ENCODE measurements at regions not wholly inside any gene's neighbourhood (a gene's known extent, or its start where the extent isn't known, plus 50 kb on each side); places are given as distances from the start of the nearest gene placed in this dataset.

DNA sequence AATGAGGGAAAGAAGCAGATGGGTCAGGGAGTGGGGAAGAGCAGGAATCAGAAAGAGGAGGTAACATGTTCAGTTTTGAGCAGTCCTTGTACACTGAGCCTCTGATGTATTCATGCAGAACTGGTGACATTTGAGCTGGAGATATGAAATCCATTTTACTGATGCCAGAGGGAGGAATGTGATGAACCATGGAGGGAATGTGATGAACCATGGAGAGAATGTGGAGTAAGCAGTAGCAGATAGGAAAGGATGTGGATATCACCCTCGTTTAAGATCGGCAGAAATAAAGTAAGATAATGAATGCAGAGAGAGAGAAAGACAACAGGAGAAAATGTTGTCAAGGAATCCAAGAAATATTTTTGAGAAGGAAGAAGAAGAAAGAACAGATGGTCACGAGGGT is 231.6 kb downstream of the TBXT start:
- Histone ChIP-seq H3K9me3 (ENCODE audit: control insufficient read depth, insufficient read depth, low read depth, low read length) (no peaks in the 10 kb centered on the region), H3K36me3 (ENCODE audit: control insufficient read depth, insufficient read depth, low read length) (no peaks in the 10 kb centered on the region), H3K4me1 (ENCODE audit: control insufficient read depth, insufficient read depth, low read length) (no peaks in the 10 kb centered on the region), H3K4me3 (ENCODE audit: low read depth, low read length) (no peak overlapping the region), H3K27me3 (ENCODE audit: control insufficient read depth, insufficient read depth, low read length) (peaks cover 9% of the 10 kb centered on the region), H3K9ac (ENCODE audit: low read length) (no peak overlapping the region), H3K27ac (ENCODE audit: low read depth, low read length) (no peak overlapping the region)

DNA sequence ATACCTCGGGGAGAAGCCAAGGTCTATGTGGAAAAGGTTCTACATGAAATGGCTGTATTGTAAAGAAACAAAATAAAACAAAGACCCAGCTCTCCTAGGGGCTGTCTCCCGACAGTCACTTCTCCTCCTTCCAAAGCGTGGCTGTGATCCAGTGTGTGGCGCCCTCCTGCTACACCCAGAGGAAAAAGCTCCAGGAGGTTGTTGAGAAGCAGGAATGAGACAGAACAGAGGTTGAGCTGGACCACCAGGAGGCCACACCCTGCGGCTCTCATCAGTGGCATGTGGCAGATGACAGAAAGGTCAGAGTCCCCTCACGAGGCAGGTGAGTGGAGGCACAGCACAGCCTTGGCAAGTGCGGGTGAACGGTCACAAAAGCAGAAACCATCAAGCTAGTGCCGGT is 236.0 kb downstream of the TBXT start:
- H3K4me3 ChIP-seq (ENCODE audit: low read depth, low read length), result no peak overlapping the region

DNA sequence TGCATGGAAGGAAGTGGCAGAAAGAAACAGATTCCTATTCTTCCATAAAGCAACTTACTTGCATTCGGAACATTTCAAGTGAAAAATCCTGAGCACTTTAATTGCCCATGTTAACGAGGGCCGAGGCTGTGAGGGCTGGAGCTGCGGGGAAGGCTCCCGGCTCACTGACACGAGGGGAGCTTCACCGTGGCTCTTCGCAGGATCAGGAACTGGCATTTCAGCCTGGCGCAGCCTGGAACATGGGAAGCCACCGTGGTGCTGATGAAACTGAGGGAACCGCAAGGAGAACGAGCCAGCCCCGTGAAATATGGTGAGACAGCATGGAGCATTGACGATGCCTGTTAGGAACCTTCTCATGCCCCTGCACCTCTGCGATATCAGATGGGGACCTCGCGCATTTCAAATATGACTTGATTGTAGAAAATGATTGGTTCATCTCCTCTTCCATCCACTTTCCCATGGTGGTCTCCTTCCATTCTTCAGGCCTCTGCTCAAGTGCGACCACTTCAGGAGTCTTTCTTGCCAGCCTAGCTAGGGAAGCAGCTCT is 236.9 kb downstream of the TBXT start:
- Histone ChIP-seq H3K9ac (ENCODE audit: low read length) (no peak overlapping the region), H3K4me1 (ENCODE audit: control insufficient read depth, insufficient read depth, low read length) (0 out of 2 replicates have a peak, but pooled peaks cover 4% of the 10 kb centered on the region), H3K27me3 (ENCODE audit: control insufficient read depth, insufficient read depth, low read length) (peaks cover 9% of the 10 kb centered on the region), H3K36me3 (ENCODE audit: control insufficient read depth, insufficient read depth, low read length) (no peaks in the 10 kb centered on the region), H3K9me3 (ENCODE audit: control insufficient read depth, insufficient read depth, low read depth, low read length) (no peaks in the 10 kb centered on the region), H3K4me3 (ENCODE audit: low read depth, low read length) (no peak overlapping the region), H3K27ac (ENCODE audit: low read depth, low read length) (no peak overlapping the region)

More for the DNA sequence above, 236.0 kb downstream of the TBXT start:
- H3K36me3 ChIP-seq (ENCODE audit: control insufficient read depth, insufficient read depth, low read length), result no peaks in the 10 kb centered on the region
- no peak overlapping the region for H3K9ac ChIP-seq (ENCODE audit: low read length)
- 0 out of 2 replicates have a peak, but pooled peaks cover under 1% of the 10 kb centered on the region for H3K4me1 ChIP-seq (ENCODE audit: control insufficient read depth, insufficient read depth, low read length)
- no peak overlapping the region for H3K27ac ChIP-seq (ENCODE audit: low read depth, low read length)
- H3K27me3 ChIP-seq (ENCODE audit: control insufficient read depth, insufficient read depth, low read length), result peaks cover 9% of the 10 kb centered on the region
- H3K9me3 ChIP-seq (ENCODE audit: control insufficient read depth, insufficient read depth, low read depth, low read length), result no peaks in the 10 kb centered on the region

DNA sequence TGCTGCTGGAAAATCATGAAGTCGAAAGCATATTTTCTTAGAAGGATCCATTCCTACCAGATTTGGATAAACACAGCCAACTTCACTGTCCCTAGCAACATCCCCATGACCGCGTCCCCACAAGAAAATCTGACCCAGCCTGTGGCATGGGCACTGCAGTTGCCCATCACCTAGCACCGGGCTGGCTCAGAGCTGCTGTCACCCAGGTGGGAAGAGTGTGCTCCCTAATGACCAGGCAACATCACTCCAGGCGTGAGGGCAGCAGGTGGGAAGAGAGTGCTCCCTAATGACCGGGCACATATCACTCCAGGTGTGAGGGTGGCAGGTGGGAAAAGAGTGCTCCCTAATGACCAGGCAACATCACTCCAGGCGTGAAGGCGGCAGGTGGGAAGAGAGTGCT is 238.0 kb downstream of the TBXT start:
- no peaks in the 10 kb centered on the region for H3K36me3 ChIP-seq (ENCODE audit: control insufficient read depth, insufficient read depth, low read length)

DNA sequence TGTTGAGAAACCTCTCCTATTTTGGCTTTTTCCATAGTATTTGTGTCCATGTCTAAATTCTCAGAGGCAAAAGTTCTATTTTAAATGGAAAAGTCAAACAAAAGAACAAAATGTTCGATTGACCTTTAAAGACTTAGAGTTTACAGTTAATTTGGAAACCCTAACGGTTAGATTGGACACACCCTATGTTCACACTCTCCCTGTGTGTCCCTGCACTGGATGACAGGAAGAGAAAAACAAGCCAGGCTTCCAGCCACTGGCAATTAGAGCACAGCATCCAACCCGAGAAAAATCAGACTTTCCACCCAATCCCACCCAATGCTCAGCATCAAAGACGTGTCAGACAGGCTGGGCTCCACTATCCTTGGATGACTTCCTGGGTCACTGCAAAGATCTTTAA is 241.3 kb downstream of the TBXT start:
- no peak overlapping the region for H3K4me3 ChIP-seq (ENCODE audit: low read depth, low read length)
- no peaks in the 10 kb centered on the region for H3K36me3 ChIP-seq (ENCODE audit: control insufficient read depth, insufficient read depth, low read length)
- H3K27me3 ChIP-seq (ENCODE audit: control insufficient read depth, insufficient read depth, low read length), result no peaks in the 10 kb centered on the region; the same call in 1 of the 2 replicates
- 0 out of 2 replicates have a peak, but pooled peaks cover 4% of the 10 kb centered on the region for H3K4me1 ChIP-seq (ENCODE audit: control insufficient read depth, insufficient read depth, low read length)
- H3K9me3 ChIP-seq (ENCODE audit: control insufficient read depth, insufficient read depth, low read depth, low read length), result no peaks in the 10 kb centered on the region
- no peak overlapping the region for H3K9ac ChIP-seq (ENCODE audit: low read length)
- H3K27ac ChIP-seq (ENCODE audit: low read depth, low read length), result no peak overlapping the region

More for the DNA sequence above, 238.0 kb downstream of the TBXT start:
- 0 out of 2 replicates have a peak, but pooled peaks cover 4% of the 10 kb centered on the region for H3K4me1 ChIP-seq (ENCODE audit: control insufficient read depth, insufficient read depth, low read length)
- H3K9me3 ChIP-seq (ENCODE audit: control insufficient read depth, insufficient read depth, low read depth, low read length), result no peaks in the 10 kb centered on the region
- no peak overlapping the region for H3K9ac ChIP-seq (ENCODE audit: low read length)
- no peak overlapping the region for H3K27ac ChIP-seq (ENCODE audit: low read depth, low read length)
- peaks cover 3% of the 10 kb centered on the region; the same call in 1 of the 2 replicates for H3K27me3 ChIP-seq (ENCODE audit: control insufficient read depth, insufficient read depth, low read length)
- H3K4me3 ChIP-seq (ENCODE audit: low read depth, low read length), result no peak overlapping the region

GRCh38 chr6:165925474-165926156 is 242.0 kb downstream of the TBXT start:
- no peak overlapping the region for H3K9ac ChIP-seq (ENCODE audit: low read length)
- no peaks in the 10 kb centered on the region for H3K36me3 ChIP-seq (ENCODE audit: control insufficient read depth, insufficient read depth, low read length)
- H3K9me3 ChIP-seq (ENCODE audit: control insufficient read depth, insufficient read depth, low read depth, low read length), result no peaks in the 10 kb centered on the region
- H3K4me3 ChIP-seq (ENCODE audit: low read depth, low read length), result no peak overlapping the region
- 0 out of 2 replicates have a peak, but pooled peaks cover 4% of the 10 kb centered on the region for H3K4me1 ChIP-seq (ENCODE audit: control insufficient read depth, insufficient read depth, low read length)
- H3K27ac ChIP-seq (ENCODE audit: low read depth, low read length), result no peak overlapping the region
- H3K27me3 ChIP-seq (ENCODE audit: control insufficient read depth, insufficient read depth, low read length), result no peaks in the 10 kb centered on the region; the same call in 1 of the 2 replicates

DNA sequence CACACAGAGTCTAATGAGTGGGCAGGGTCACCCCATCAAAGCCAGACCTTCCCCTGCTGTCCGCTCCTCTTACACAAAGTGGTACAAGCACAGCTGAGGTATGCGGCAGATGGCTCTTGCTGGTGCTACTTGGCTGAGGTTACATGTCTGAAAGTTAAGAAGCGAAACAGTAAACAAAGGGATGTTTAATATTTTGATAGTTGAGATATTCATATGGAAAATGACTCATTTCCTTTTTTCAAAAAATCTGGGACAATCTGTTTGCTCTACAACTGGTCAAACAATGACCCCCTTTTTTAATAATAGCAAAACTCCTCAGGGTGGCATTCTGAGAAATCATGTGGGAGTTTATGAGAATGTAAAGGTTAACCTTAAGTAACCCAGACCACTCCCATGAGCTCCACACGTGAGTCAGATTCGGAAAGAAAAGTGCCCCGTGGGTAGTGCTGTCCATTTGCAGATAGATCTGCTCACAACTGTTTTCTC is 245.3 kb downstream of the TBXT start:
- H3K27ac ChIP-seq (ENCODE audit: low read depth, low read length), result no peak overlapping the region
- no peaks in the 10 kb centered on the region for H3K27me3 ChIP-seq (ENCODE audit: control insufficient read depth, insufficient read depth, low read length)
- 0 out of 2 replicates have a peak, but pooled peaks cover 4% of the 10 kb centered on the region for H3K4me1 ChIP-seq (ENCODE audit: control insufficient read depth, insufficient read depth, low read length)
- no peak overlapping the region for H3K4me3 ChIP-seq (ENCODE audit: low read depth, low read length)
- no peaks in the 10 kb centered on the region for H3K9me3 ChIP-seq (ENCODE audit: control insufficient read depth, insufficient read depth, low read depth, low read length)
- H3K9ac ChIP-seq (ENCODE audit: low read length), result no peak overlapping the region
- no peaks in the 10 kb centered on the region for H3K36me3 ChIP-seq (ENCODE audit: control insufficient read depth, insufficient read depth, low read length)

GRCh38 chr6:165920896-165921671 is 246.6 kb downstream of the TBXT start:
- Histone ChIP-seq H3K9ac (ENCODE audit: low read length) (no peak overlapping the region), H3K4me1 (ENCODE audit: control insufficient read depth, insufficient read depth, low read length) (no peaks in the 10 kb centered on the region), H3K36me3 (ENCODE audit: control insufficient read depth, insufficient read depth, low read length) (no peaks in the 10 kb centered on the region), H3K4me3 (ENCODE audit: low read depth, low read length) (no peak overlapping the region), H3K27me3 (ENCODE audit: control insufficient read depth, insufficient read depth, low read length) (no peaks in the 10 kb centered on the region), H3K9me3 (ENCODE audit: control insufficient read depth, insufficient read depth, low read depth, low read length) (no peaks in the 10 kb centered on the region), H3K27ac (ENCODE audit: low read depth, low read length) (no peak overlapping the region)

DNA sequence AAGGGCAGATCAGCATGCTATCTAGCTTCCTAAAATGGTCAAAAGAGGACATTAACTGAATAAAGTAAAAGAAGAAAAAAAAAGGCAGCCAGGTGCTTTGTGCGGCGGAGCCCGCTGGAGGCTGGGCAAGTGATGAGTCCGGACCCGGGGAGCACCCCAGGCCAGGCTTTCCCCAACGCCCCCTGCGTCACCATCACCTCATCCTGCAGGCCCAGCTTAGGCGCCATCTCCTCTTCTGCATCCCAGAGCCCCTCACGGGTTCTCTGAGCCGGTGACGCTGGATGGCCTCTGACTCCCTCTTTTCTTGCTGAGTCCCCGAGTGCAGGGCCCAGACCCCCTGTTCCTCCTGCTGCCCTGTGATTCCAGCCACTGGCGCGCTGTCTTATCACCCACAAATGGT is 250.1 kb downstream of the TBXT start:
- Histone ChIP-seq H3K9me3 (ENCODE audit: control insufficient read depth, insufficient read depth, low read depth, low read length) (no peaks in the 10 kb centered on the region), H3K4me1 (ENCODE audit: control insufficient read depth, insufficient read depth, low read length) (no peaks in the 10 kb centered on the region), H3K27ac (ENCODE audit: low read depth, low read length) (no peak overlapping the region), H3K9ac (ENCODE audit: low read length) (no peak overlapping the region), H3K27me3 (ENCODE audit: control insufficient read depth, insufficient read depth, low read length) (0 out of 2 replicates have a peak, but pooled peaks cover 7% of the 10 kb centered on the region), H3K4me3 (ENCODE audit: low read depth, low read length) (no peak overlapping the region), H3K36me3 (ENCODE audit: control insufficient read depth, insufficient read depth, low read length) (no peaks in the 10 kb centered on the region)

DNA sequence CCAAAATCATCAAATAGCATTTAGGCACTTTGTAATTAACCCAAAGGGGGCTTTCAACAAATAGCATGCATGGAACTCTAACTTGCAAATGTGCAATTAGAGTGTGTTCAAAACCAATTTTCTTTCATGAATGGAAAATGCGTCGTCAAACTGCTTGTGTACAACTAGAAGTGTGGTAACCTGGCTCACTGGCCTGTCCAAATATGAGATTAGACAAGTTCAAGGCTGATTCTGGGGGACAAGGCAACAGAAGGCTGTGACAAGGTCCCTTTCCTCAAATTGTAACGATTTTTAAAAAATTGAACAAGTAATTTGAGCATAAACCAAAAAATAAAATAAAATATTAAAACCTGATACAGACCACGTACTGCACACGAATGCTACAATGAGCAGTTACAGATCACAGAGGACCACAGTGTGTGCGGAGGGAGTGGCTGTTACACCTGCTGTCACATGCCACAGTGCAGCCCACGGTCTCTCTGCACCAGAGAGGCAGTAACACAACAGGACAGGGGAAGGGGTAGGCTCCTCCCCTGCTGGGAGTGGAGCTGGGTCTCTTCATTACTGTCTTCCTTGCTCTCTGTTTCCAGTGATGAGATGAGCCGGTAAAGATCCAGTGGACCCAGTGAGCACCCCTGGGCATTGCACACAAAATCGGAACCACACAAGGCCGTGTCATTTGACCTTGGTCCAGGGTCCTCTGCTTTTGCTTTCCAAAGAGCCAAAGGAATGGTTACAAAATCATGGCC is 252.2 kb upstream of the PDE10A start:
- no peaks in the 10 kb centered on the region for H3K4me1 ChIP-seq (ENCODE audit: control insufficient read depth, insufficient read depth, low read length)
- H3K27me3 ChIP-seq (ENCODE audit: control insufficient read depth, insufficient read depth, low read length), result 0 out of 2 replicates have a peak, but pooled peaks cover 7% of the 10 kb centered on the region
- H3K27ac ChIP-seq (ENCODE audit: low read depth, low read length), result no peak overlapping the region
- no peak overlapping the region for H3K9ac ChIP-seq (ENCODE audit: low read length)
- H3K4me3 ChIP-seq (ENCODE audit: low read depth, low read length), result no peak overlapping the region
- H3K36me3 ChIP-seq (ENCODE audit: control insufficient read depth, insufficient read depth, low read length), result no peaks in the 10 kb centered on the region
- no peaks in the 10 kb centered on the region for H3K9me3 ChIP-seq (ENCODE audit: control insufficient read depth, insufficient read depth, low read depth, low read length)

Data from HUES6 (cell line).